Peyer's patch (tissue), 4 donors: ENCODE measurements at regions not wholly inside any gene's neighbourhood (a gene's known extent, or its start where the extent isn't known, plus 50 kb on each side); places are given as distances from the start of the nearest gene placed in this dataset.

Source experiments
- DNase-seq, 3 donors: peaks; one replicate each; pipeline ENCODE4 v3.0.0-alpha.2; 2017 to 2019
- H3K27ac ChIP-seq, 4 donors: fragments of 200-600 bp; sonication (generic); one replicate each; pipeline ENCODE4 v1.5.1; 2016 to 2019
- H3K27me3 ChIP-seq, 2 donors: fragments of 200-600 bp; sonication (generic); one replicate each; pipeline ENCODE4 v1.5.1; 2019
- H3K36me3 ChIP-seq, 3 donors: fragments of 200-600 bp; sonication (generic); one replicate each; pipeline ENCODE4 v1.5.1; 2016 to 2019
- H3K4me1 ChIP-seq, 4 donors: fragments of 200-600 bp; sonication (generic); one replicate each; pipeline ENCODE4 v1.5.1; 2016 to 2019
- H3K4me3 ChIP-seq, 4 donors: fragments of 200-600 bp; sonication (generic); 1 replicate in 3 of 4; 2 replicates in 1 of 4; pipeline ENCODE4 v1.5.1; 2016 to 2019; ENCODE audit warnings: mild to moderate bottlenecking in 1 of 4
- H3K9me3 ChIP-seq, 4 donors: fragments of 200-600 bp; sonication (generic); one replicate each; pipeline ENCODE4 v1.5.1; 2016 to 2019; ENCODE audit warnings: mild to moderate bottlenecking in 1 of 4
- POLR2A ChIP-seq, 2 donors: fragments of 450-650 bp; IDR thresholded peaks; one replicate each; pipeline ENCODE4 v1.5.1; 2017; ENCODE audit warnings: antibody characterized with exemption in 2 of 2, mild to moderate bottlenecking in 2 of 2, moderate library complexity in 2 of 2
- TF ChIP-seq, protein P1 (sequence below), 6 experiments: fragments of 450-650 bp in 4 of 6; fragments of 200-600 bp in 2 of 6; sonication (generic) in 1 of 6; IDR thresholded peaks; one replicate each; pipeline ENCODE4 v1.5.1; 2017 to 2019; ENCODE audit warnings: antibody characterized with exemption in 6 of 6, mild to moderate bottlenecking in 3 of 6, moderate library complexity in 1 of 6

DNA sequence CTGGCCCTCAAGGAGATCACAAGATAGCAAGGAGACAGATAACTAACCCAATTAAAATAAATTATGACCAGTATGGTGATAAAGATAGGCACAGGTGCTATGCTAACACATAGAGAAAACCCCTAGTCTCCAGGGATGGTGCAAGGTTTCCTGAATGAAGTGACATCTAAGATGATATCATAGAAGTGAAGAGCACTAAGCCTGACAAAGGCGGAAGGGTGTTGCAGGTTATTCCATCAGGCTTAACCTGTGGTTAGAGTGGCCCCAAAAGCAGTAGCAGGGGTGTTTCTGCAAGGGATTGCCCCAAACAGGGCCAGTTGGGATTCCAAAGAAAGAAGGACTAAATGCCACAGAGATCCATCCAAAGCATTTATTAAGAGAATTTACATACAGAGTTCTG lies 249.2 kb downstream of the IDS start:
- Histone ChIP-seq H3K9me3 (no peaks in the 10 kb centered on the region), H3K27ac (no peak overlapping the region), H3K4me3 (no peak overlapping the region), H3K27me3 (no peaks in the 10 kb centered on the region), H3K36me3 (no peaks in the 10 kb centered on the region), H3K4me1 (no peaks in the 10 kb centered on the region)
- TF ChIP-seq POLR2A (IDR thresholded peaks at IDR 0.05), result no peak
- TF ChIP-seq, protein P1, sequence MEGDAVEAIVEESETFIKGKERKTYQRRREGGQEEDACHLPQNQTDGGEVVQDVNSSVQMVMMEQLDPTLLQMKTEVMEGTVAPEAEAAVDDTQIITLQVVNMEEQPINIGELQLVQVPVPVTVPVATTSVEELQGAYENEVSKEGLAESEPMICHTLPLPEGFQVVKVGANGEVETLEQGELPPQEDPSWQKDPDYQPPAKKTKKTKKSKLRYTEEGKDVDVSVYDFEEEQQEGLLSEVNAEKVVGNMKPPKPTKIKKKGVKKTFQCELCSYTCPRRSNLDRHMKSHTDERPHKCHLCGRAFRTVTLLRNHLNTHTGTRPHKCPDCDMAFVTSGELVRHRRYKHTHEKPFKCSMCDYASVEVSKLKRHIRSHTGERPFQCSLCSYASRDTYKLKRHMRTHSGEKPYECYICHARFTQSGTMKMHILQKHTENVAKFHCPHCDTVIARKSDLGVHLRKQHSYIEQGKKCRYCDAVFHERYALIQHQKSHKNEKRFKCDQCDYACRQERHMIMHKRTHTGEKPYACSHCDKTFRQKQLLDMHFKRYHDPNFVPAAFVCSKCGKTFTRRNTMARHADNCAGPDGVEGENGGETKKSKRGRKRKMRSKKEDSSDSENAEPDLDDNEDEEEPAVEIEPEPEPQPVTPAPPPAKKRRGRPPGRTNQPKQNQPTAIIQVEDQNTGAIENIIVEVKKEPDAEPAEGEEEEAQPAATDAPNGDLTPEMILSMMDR (IDR thresholded peaks at IDR 0.05), result no peak
- no peak for DNase-seq

DNA sequence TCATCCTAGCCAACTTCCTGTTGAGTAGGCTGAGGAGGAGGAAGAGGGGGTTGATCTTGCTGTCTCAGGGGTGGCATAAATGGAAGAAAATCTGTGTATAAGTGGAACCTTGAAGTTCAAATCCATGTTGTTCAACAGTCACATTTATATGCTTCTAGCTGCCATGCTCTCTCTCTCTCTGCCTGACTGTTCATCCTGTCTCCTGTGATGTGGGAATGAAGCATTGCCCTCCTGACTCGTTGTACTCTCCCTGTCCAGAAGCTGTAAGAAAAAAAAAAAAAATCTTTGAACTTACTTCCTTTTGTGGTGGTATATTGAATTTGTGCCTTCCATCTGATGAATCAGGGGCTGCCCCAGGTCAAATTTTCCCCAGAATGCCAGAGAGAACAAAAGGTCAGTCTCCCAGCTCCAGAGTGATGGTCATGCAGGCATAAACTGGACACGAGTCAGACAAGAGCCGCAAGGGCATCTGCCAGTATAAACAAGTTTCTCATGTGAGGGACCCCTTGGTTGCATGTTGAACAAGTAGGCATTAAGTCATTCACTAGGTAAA lies 257.0 kb downstream of the IDS start:
- TF ChIP-seq, protein P1 (IDR thresholded peaks at IDR 0.05), result no peak
- TF ChIP-seq POLR2A (IDR thresholded peaks at IDR 0.05), result no peak

DNA sequence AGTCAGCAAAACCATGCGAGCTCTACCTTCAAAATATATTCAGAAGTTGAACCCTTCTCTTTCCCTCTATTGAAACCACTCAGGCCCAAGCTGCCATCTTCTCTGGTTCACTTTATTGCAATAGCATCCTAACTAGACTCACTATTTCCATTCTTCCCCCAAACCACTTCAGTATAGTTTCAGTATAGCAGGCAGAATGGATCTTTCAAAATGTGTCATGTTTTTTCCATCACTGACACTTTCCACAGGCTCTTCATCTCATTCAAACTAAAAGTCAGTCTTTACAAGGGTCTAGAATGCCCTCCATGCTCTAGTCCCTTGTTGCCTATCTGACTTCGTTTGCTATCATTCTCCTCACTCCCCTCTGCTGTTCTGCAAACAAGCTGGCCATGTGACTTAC lies 274.4 kb downstream of the IDS start:
- Histone ChIP-seq H3K36me3 (no peaks in the 10 kb centered on the region), H3K9me3 (no peaks in the 10 kb centered on the region), H3K27me3 (no peaks in the 10 kb centered on the region), H3K4me3 (no peak overlapping the region), H3K27ac (no peak overlapping the region), H3K4me1 (no peaks in the 10 kb centered on the region)
- no peak for TF ChIP-seq POLR2A (IDR thresholded peaks at IDR 0.05)
- TF ChIP-seq, protein P1 (IDR thresholded peaks at IDR 0.05), result no peak
- no peak for DNase-seq

More for the DNA sequence above, 257.0 kb downstream of the IDS start:
- H3K27ac ChIP-seq, result no peak overlapping the region
- no peaks in the 10 kb centered on the region for H3K4me1 ChIP-seq
- no peaks in the 10 kb centered on the region for H3K9me3 ChIP-seq
- H3K4me3 ChIP-seq, result no peak overlapping the region
- no peaks in the 10 kb centered on the region for H3K36me3 ChIP-seq
- no peak for DNase-seq
- H3K27me3 ChIP-seq, result no peaks in the 10 kb centered on the region

DNA sequence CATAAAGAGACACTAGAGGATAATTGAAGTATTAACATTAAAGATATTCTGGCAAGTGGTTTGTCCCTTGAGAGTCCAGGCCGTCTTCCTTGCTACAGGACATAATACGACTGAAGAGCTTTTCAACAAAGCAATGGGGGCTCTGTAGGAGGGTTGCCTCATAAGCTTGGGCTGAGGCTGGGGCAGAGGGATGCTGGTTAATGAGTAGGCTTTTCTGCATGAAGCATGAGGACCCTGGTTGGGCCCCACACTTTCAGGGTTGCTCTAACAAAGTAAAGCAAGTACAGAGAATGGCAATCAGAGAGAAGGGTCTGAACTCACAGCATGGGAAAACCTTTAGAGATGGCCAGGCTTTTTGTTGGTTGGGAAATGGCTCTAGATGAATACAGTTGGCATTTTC lies 281.3 kb downstream of the IDS start:
- Histone ChIP-seq H3K36me3 (no peaks in the 10 kb centered on the region), H3K27ac (no peak overlapping the region), H3K4me1 (no peaks in the 10 kb centered on the region), H3K27me3 (no peaks in the 10 kb centered on the region), H3K4me3 (no peak overlapping the region), H3K9me3 (no peaks in the 10 kb centered on the region)
- DNase-seq, result no peak
- no peak for TF ChIP-seq POLR2A (IDR thresholded peaks at IDR 0.05)
- TF ChIP-seq, protein P1 (IDR thresholded peaks at IDR 0.05), result no peak

DNA sequence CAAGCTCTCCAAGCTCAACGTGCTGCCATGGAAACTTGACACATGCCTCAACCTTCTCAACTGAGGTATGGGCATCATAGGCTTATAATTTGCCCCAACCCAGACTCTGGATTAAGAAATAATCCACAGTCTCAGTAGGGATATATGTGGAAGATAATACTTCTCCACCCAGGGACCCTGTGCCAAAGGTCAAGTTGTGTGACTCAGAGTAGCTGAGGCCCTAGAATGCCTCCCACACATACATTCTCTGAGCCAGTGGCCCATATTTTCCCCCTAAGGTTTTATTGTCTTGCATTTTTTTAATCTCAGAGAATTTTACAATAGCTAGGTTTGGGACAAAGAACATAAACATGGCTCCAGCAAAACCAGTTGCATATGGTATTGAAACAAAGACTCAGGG lies 283.1 kb downstream of the IDS start:
- no peak overlapping the region for H3K4me3 ChIP-seq
- TF ChIP-seq, protein P1 (IDR thresholded peaks at IDR 0.05), result no peak
- no peak for TF ChIP-seq POLR2A (IDR thresholded peaks at IDR 0.05)
- DNase-seq, result no peak
- no peaks in the 10 kb centered on the region for H3K9me3 ChIP-seq
- H3K27ac ChIP-seq, result no peak overlapping the region
- H3K4me1 ChIP-seq, result no peaks in the 10 kb centered on the region
- H3K27me3 ChIP-seq, result no peaks in the 10 kb centered on the region
- no peaks in the 10 kb centered on the region for H3K36me3 ChIP-seq

DNA sequence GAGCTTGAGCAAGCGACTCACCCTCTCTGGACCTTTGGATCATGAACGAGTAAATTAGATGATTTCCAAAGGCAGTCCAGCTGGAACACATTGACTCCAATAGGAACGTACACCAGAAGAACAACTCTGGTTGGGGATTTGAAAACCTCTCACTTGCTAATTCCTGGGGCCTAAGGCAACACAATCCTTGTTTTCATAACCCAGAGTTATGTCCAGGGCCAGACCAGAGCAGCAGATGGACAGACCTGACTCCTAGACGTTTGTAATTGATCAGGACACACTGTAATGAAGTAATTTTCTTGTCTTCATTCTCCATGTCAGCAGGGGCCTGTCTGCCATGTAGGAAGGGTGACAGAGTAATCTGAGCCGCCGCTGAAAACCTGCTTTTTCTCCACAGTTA lies 283.9 kb downstream of the IDS start:
- Histone ChIP-seq H3K36me3 (no peaks in the 10 kb centered on the region), H3K4me3 (no peak overlapping the region), H3K27me3 (no peaks in the 10 kb centered on the region), H3K9me3 (no peaks in the 10 kb centered on the region), H3K4me1 (no peaks in the 10 kb centered on the region), H3K27ac (no peak overlapping the region)
- DNase-seq, result no peak
- TF ChIP-seq POLR2A (IDR thresholded peaks at IDR 0.05), result no peak
- TF ChIP-seq, protein P1 (IDR thresholded peaks at IDR 0.05), result no peak
